SU-DHL-6 (cell line): ENCODE measurements at regions not wholly inside any gene's neighbourhood (a gene's known extent, or its start where the extent isn't known, plus 50 kb on each side); places are given as distances from the start of the nearest gene placed in this dataset.

Experiments
- EZH2phosphoT487 ChIP-seq: fragments of 200-600 bp; sonication (generic), shearing (Covaris generic); conservative IDR thresholded peaks from 2 replicates; pipeline ENCODE4 v1.6.1; 2018; ENCODE audit warnings: mild to moderate bottlenecking, antibody characterized with exemption, low read length, moderate library complexity, mixed read lengths
- TF ChIP-seq, protein P1 (sequence below): fragments of 200-600 bp; sonication (generic); IDR thresholded peaks from one replicate; pipeline ENCODE4 v1.5.1; 2017; ENCODE audit warnings: antibody characterized with exemption, mild to moderate bottlenecking, low read length, moderate library complexity; ENCODE audit not compliant: insufficient read depth, poor library complexity, severe bottlenecking

DNA sequence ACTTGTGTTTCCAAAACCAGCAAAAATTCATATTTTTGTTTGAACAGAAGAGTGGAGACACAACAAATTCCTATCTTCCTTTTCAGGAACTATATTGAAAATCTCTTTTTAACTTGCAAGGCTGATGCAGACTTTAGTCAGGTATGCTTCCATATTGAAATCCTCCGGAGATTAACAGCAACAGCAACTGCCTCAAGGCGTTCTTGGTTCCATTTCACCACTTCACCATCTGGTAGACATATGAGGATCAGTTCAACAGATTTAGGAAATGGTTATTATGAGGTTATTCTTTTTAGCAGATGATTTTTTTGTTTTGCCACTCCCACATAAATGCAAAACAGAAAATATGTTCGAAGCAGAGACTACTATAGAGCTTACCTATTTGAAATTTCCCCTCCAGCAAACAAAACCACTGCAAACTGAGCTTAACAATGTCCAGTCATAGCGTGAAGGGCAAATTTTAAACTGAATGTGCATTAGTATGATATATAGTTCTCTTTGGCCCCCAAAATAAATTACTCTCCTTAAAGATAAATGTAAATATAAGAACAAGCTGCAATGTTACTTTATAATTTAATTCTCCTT, 520.5 kb upstream of the ADGRB3 start:
- TF ChIP-seq, protein P1, sequence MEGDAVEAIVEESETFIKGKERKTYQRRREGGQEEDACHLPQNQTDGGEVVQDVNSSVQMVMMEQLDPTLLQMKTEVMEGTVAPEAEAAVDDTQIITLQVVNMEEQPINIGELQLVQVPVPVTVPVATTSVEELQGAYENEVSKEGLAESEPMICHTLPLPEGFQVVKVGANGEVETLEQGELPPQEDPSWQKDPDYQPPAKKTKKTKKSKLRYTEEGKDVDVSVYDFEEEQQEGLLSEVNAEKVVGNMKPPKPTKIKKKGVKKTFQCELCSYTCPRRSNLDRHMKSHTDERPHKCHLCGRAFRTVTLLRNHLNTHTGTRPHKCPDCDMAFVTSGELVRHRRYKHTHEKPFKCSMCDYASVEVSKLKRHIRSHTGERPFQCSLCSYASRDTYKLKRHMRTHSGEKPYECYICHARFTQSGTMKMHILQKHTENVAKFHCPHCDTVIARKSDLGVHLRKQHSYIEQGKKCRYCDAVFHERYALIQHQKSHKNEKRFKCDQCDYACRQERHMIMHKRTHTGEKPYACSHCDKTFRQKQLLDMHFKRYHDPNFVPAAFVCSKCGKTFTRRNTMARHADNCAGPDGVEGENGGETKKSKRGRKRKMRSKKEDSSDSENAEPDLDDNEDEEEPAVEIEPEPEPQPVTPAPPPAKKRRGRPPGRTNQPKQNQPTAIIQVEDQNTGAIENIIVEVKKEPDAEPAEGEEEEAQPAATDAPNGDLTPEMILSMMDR: no peak
- no peak for TF ChIP-seq EZH2phosphoT487
